Jurkat, Clone E6-1 (cell line): ENCODE measurements at regions not wholly inside any gene's neighbourhood (a gene's known extent, or its start where the extent isn't known, plus 50 kb on each side); places are given as distances from the start of the nearest gene placed in this dataset.

Experiments used
- DNase-seq: peaks from one replicate; pipeline ENCODE4 v3.0.0-alpha.2; 2011; ENCODE audit warnings: low read depth, low spot score
- H3K4me3 ChIP-seq: 2 replicates; pipeline ENCODE4 v1.5.1; 2011; ENCODE audit warnings: mild to moderate bottlenecking, low read length, control low read depth, moderate library complexity

GRCh38 chr2:65794994-65795393 is 362.6 kb upstream of the SPRED2 start:
- no peak overlapping the region for H3K4me3 ChIP-seq
- no peak for DNase-seq

- no peak overlapping the region for H3K4me3 ChIP-seq
- DNase-seq: no peak
These were observed 359.1 kb upstream of the SPRED2 start for GRCh38 chr2:65791404-65791975.

GRCh38 chr2:65790676-65790935 is 358.2 kb upstream of the SPRED2 start:
- H3K4me3 ChIP-seq: no peak overlapping the region
- no peak for DNase-seq

DNA sequence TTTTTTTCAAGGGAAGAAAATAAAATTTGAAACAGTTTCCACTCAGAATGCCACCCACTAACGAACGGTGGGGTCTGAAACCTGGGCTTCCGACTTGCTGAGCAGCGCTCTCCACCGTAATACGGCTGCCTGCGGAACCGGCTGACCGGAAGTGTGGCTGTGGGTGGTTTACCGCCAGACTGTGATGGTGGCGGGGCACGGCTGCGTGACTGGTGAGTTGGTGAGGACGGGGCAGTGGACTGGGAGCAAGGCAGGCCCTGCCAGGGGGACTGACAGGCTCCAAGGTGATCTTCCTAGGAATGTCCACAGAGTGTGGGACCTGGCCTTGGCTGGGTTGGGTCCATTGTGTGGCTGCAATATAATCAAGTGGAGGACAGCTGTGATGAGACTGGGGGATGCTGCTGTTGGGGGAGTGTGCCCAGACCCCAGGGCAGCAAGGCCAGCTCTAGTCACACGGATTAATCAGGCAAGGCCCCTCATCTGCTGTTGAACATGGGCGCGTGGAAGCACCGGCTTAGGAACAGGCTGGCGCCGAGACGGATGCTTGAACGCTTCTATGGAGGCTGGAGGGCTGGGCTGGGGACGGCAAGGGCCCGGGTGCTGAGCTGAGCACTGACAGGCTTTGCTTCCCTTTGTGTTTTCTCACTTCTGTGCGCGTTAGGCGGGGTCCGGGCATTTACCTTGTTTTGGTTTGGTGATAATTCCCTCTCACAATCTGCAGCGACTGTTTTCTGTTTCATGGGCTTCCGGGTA is 357.7 kb upstream of the SPRED2 start:
- H3K4me3 ChIP-seq: no peak overlapping the region
- no peak for DNase-seq

GRCh38 chr2:65788556-65788955 is 356.2 kb upstream of the SPRED2 start:
- DNase-seq: no peak
- H3K4me3 ChIP-seq: no peak overlapping the region

DNA sequence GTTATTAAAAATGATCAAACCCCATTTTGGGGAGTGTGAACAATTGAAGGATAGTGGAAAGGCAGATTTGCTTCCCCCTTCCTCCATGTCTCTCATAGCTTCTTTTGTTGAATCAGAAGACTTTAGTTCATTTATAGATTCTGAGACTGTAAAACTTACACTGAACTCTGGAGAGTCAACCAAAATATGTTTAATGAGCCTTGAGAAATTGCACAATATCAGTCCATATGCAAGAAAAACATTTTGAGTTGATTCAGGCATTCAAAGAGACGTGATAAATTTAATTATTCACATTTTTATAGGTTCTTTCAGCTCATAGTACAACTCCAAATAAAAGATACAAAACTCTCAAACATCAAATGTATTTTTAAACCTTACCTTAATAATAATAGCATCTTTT is 354.4 kb upstream of the SPRED2 start:
- DNase-seq: no peak
- H3K4me3 ChIP-seq: no peak overlapping the region

DNA sequence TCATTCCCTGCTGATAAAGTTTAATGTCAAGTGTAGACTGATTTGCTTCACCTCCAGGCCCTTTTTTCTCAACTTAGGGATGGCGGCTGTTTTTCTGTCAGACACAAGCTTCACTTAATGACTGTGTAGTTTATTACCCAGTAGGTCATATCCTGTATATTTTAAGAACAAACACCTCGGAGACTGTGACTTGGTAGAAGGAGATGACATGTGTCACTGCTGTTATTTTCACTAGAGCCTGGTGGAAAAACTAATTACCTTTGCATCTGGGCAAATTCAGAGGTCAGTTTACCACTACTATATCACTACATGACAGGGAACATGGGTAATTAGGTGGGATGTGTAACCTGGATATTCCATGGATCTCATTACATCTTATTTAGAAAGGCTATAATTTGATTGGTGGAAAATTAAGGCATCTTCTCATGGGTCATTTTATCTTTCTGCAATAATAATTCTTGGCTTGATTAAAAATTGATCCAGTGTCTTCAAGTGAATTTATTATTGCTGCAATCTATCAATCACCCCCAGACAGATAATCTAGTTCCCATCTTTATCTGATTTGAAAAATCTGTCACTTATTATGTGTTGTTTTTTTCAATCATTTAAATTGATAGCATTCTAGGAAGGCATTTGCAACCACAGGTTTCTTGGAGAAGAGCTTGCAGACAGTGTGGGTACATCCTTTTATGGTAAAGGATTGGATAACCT is 353.8 kb upstream of the SPRED2 start:
- H3K4me3 ChIP-seq: no peak overlapping the region
- no peak for DNase-seq

DNA sequence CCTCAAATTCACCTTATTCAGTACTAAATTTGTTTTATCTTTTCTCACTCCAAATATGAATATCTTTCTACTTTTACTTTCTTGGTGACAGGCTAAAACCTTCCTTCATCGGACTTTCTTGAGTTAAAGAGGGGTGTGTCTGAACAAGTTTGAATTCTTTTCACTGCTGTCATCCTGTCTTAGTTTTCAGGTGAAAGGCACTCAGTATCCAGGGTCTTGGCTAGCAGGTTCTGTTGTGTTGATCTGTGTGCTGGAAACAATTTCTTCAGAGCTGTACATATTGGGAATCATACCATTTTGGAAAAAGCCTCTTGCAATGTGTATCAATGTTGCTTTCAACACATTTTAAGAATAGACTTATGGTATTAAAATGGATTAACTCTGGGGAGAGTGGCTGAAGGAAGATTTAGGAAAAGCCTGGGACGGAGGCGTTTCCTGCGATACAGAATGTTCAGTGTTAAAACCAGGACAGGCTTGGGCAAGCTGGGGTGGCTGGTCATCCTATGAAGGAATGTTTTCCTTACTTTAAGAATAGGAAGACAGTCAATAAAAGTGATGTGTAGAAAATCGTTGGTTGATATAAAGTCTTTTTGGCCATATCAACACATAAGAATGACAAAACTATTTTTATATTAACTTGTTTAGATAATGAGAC is 350.7 kb upstream of the SPRED2 start:
- H3K4me3 ChIP-seq: no peak overlapping the region
- no peak for DNase-seq

GRCh38 chr2:65782186-65782585 is 349.8 kb upstream of the SPRED2 start:
- DNase-seq: no peak
- H3K4me3 ChIP-seq: no peak overlapping the region

DNA sequence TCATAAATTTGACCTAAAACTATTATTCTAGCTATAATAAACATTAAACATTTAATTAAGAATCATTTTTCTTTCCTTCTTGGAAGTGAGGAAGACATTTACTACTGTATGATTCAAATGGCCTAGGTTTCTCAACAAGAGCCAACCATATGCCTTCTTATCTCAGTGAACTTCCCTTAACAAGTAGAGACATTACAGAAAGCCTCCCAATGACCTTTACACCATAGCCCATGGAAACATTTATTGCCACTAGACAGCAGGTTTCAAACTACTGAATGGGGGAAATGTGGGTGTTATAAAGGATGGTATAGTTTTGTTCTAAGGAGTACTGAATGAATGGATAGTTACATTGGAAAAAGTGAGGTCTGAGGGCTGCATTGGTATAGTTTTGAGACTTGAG is 349.4 kb upstream of the SPRED2 start:
- no peak for DNase-seq
- H3K4me3 ChIP-seq: no peak overlapping the region

- H3K4me3 ChIP-seq: no peak overlapping the region
- DNase-seq: no peak
These were observed 346.6 kb upstream of the SPRED2 start for GRCh38 chr2:65779021-65779420.

- H3K4me3 ChIP-seq: no peak overlapping the region
- no peak for DNase-seq
These were observed 345.7 kb upstream of the SPRED2 start for GRCh38 chr2:65778137-65778536.

DNA sequence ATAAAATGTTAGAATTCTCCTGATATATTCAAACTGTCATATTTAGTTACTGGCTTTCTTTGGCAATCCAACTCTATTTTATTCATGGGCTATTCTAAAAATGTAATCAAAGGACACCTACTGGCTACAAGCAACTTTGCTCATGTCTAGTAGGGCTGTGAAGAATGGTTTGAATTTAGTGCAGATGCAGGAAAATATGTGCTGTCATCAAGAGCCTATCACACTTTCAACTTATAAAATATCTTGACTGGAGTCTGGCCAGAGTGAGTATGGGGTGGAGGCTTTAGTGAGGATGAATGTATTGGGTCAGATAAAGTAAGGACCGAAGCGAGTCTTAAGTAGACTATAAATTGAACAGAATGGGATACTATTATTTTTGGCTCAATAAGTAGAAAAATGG is 343.4 kb upstream of the SPRED2 start:
- DNase-seq: no peak

GRCh38 chr2:65767946-65768345 is 335.5 kb upstream of the SPRED2 start:
- no peak for DNase-seq
- no peak overlapping the region for H3K4me3 ChIP-seq

More for the DNA sequence above, 343.4 kb upstream of the SPRED2 start:
- H3K4me3 ChIP-seq: no peak overlapping the region

DNA sequence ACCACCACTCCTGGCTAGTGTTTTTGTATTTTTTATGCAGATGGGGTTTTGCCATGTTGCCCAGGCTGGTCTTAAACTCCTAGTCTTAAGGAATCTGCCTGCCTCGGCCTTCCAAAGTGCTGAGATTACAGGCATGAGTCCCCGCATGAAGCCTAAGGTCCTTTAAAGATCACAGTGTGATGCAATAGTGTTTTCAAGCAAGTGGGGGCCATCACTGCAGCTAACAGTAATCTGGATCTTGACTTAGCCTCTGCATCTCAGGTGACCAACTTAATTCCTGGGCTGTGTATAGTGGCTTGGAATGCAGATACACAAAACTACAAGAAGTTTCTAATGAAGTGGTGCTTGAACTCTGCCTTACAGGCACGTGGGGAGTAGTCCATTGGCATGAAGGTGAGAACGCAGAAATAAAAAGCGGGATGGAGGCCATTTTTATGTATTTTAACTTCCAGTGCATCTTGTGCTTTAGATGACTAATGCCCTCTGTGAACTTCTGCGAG is 334.4 kb upstream of the SPRED2 start:
- DNase-seq: no peak
- no peak overlapping the region for H3K4me3 ChIP-seq

DNA sequence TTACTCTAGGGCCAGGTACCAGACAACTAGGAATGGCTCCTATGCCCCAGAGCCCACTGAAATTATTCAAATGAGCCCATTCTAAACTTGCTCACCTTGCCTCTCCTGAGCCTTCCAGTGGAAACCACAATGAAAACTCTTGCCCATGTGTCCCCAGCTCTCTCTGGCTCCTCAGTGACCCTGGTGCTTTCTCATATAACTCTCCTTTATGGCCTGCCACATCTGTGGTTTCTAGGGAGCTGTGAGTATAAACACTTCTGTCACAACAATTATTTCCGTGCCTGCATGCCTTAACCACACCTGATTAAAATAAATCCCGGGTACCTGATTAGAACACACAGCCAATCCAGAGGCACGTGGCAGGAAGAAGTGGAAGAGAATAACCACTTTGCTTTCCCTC is 333.0 kb upstream of the SPRED2 start:
- DNase-seq: no peak
- H3K4me3 ChIP-seq: no peak overlapping the region

DNA sequence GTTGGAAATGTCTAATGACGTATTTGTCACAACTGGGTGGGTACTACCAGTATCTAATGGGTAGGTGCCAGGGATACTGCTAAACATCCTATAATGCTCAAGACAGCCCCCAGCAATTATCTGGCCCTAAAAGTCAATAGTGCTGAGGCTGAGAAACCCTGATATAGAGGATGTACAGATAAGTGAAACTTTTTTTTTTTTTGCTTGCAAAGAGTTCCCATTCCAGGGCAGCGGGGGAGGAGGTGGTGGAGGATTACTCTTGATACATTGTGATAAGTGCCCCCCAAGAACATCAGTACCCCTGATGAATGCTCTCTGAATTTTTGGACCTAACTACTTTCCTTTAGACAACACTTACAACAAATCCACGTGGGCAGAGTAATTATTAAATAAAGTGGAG is 329.7 kb upstream of the SPRED2 start:
- DNase-seq: no peak
- no peak overlapping the region for H3K4me3 ChIP-seq

DNA sequence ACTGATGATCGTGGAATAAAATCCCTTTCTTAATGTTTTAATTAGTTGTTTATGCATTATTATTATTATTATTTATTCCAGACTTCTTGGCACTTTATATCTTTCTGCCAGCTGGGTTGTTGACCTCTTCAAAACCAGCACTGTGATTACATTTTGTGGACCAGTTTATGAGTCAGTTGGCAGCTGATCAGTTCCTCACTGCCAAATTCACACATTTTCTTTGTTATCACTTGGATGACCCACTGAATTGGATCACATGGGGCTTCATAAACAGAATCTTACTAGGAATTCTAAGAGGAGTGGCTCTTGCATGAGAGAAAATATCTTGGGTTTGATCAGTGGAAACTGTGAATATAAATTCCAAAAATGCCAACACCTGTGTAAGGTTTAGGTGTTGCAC is 321.8 kb upstream of the SPRED2 start:
- no peak for DNase-seq
- H3K4me3 ChIP-seq: no peak overlapping the region

DNA sequence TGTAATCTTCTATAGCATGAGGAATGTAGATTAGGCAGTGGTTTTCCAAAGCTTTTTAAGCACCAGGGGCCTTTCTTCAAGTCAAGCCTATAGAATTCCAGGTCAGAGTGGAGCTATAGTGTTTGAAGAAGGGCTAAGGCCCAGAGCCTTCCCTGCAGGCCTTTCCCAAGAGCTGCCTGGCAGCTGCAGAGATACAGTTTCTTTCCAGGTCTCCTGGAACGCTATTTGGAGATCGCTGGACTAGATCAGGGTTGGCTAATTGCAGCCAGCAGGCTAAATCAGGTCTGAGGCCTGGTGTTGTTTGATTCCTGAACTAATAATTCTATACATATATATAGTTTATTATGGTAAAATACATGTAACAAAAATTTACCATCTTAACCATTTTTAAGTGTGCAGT is 319.0 kb upstream of the SPRED2 start:
- H3K4me3 ChIP-seq: no peak overlapping the region
- DNase-seq: no peak

GRCh38 chr2:65749545-65749944 is 317.1 kb upstream of the SPRED2 start:
- no peak overlapping the region for H3K4me3 ChIP-seq
- DNase-seq: no peak
